ENCODE measurements at regions not wholly inside any gene's neighbourhood (a gene's known extent, or its start where the extent isn't known, plus 50 kb on each side); places are given as distances from the start of the nearest gene placed in this dataset.
"Not testable (repeated sequence)": the region's sequence is repeated elsewhere in the genome, so short reads cannot be mapped to it uniquely, and the experiment has no call there.

GRCh38 chr20:53725575-53725970 is 131.9 kb upstream of the ZNF217 start:
- H3K27ac Mint-ChIP-seq: no peak overlapping the region

DNA sequence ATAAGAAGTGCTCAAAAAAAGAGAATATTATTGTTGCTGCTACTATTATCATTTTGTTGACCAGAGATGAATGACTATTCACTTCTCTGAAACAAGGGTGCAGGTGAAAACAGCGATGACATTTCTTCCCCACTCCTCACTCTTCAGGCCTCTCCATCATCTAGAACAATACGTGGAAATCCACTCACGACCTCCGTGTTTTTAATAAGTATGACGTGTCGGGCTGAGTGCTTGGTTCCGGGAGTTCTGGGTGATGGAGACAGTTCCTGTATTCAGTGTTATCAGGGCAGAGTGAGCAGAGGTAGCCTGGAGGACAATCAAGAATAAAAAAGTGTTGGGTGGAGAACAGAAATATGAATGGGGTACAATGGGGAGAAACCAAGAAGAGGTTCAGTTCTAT is 130.0 kb upstream of the ZNF217 start:
- Mint-ChIP-seq H3K9me3 (ENCODE audit: low read depth) (no peaks in the 10 kb centered on the region), H3K27me3 (no peaks in the 10 kb centered on the region), H3K4me1 (ENCODE audit: low read depth) (no peaks in the 10 kb centered on the region), H3K36me3 (ENCODE audit: insufficient read depth) (no peaks in the 10 kb centered on the region), H3K27ac (no peak overlapping the region), H3K4me3 (ENCODE audit: low read depth) (no peak overlapping the region)
- no peak for DNase-seq (ENCODE audit: low spot score, unreplicated experiment)
- no peak for TF ChIP-seq CTCF (IDR thresholded peaks at IDR 0.05; ENCODE audit: unreplicated experiment)

More at GRCh38 chr20:53725575-53725970, 131.9 kb upstream of the ZNF217 start:
- DNase-seq (ENCODE audit: low spot score, unreplicated experiment): no peak
- H3K4me3 Mint-ChIP-seq (ENCODE audit: low read depth): no peak overlapping the region
- no peaks in the 10 kb centered on the region for H3K4me1 Mint-ChIP-seq (ENCODE audit: low read depth)
- no peaks in the 10 kb centered on the region for H3K9me3 Mint-ChIP-seq (ENCODE audit: low read depth)
- no peak for TF ChIP-seq CTCF (IDR thresholded peaks at IDR 0.05; ENCODE audit: unreplicated experiment)
- H3K36me3 Mint-ChIP-seq (ENCODE audit: insufficient read depth): no peaks in the 10 kb centered on the region
- H3K27me3 Mint-ChIP-seq: no peaks in the 10 kb centered on the region

DNA sequence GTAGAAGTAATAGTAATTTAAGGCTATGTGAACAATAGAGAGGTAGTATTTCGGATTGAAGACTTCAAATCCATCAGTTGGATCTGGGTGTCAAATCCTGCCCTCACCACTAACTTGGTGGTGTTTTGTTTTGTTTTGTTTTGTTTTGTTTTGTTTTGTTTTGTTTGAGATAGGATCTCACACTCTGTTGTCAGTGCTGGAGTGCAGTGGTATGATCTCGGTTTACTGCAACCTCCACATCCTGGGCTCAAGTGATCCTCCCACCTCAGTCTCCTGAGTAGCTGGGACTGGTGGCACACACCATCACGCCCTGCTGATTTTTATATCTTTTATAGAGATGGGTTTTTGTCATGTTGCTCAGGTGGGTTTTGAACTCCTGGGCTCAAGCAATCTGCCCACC is 129.4 kb upstream of the ZNF217 start:
- TF ChIP-seq CTCF (IDR thresholded peaks at IDR 0.05; ENCODE audit: unreplicated experiment): no peak
- no peaks in the 10 kb centered on the region for H3K4me1 Mint-ChIP-seq (ENCODE audit: low read depth)
- H3K27me3 Mint-ChIP-seq: no peaks in the 10 kb centered on the region
- H3K9me3 Mint-ChIP-seq (ENCODE audit: low read depth): no peaks in the 10 kb centered on the region
- no peaks in the 10 kb centered on the region for H3K36me3 Mint-ChIP-seq (ENCODE audit: insufficient read depth)
- H3K4me3 Mint-ChIP-seq (ENCODE audit: low read depth): no peak overlapping the region
- no peak for DNase-seq (ENCODE audit: low spot score, unreplicated experiment)
- no peak overlapping the region for H3K27ac Mint-ChIP-seq

DNA sequence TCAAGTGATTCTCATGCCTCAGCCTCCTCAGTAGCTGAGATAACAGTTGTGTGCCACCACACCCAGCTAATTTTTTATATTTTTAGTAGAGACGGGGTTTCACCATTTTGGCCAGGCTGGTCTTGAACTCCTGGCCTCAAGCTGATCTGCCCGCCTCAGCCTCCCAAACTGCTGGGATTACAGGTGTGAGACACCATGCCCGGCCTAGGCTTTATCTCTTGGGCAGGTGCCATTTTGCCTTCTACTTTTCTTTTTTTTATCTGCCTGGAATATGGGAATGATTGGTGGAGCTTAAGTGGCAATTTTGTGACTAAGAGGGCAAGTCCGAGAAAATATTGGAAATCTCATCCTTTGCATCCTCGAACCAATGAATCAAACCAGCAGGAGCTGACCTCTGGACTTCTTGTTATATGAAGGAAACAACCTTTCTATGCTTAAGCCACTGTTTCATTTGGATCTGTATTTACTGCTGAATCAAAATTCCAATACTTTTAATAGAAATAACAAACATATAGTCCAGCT is 128.9 kb upstream of the ZNF217 start:
- H3K27ac Mint-ChIP-seq: no peak overlapping the region
- no peak for DNase-seq (ENCODE audit: low spot score, unreplicated experiment)
- no peak overlapping the region for H3K4me3 Mint-ChIP-seq (ENCODE audit: low read depth)
- no peaks in the 10 kb centered on the region for H3K9me3 Mint-ChIP-seq (ENCODE audit: low read depth)
- H3K36me3 Mint-ChIP-seq (ENCODE audit: insufficient read depth): no peaks in the 10 kb centered on the region
- H3K4me1 Mint-ChIP-seq (ENCODE audit: low read depth): no peaks in the 10 kb centered on the region
- TF ChIP-seq CTCF (IDR thresholded peaks at IDR 0.05; ENCODE audit: unreplicated experiment): no peak
- H3K27me3 Mint-ChIP-seq: no peaks in the 10 kb centered on the region

DNA sequence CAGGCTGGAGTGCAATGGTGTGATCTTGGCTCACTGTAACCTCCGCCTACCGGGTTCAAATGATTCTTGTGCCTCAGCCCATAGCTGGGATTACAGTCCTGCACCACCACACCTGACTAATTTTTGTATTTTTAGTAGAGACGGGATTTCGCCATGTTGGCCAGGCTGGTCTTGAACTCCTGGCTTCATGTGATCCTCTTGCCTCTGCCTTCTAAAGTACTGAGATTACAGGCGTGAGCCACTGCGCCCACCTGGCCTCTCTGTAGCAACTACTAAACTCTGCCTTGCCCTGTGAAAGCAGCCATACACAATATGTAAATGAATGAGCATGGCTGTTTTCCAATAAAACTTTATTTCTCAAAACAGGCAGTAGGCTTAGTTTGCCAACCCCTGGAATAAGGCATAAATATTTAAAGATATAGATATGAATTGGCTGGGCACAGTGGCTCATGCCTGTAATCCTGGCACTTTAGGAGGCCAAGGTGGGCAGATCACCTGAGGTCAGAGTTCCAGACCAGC is 127.9 kb upstream of the ZNF217 start:
- H3K9me3 Mint-ChIP-seq (ENCODE audit: low read depth); H3K27me3 Mint-ChIP-seq; DNase-seq (ENCODE audit: low spot score, unreplicated experiment); H3K27ac Mint-ChIP-seq; H3K4me3 Mint-ChIP-seq (ENCODE audit: low read depth); H3K4me1 Mint-ChIP-seq (ENCODE audit: low read depth); H3K36me3 Mint-ChIP-seq (ENCODE audit: insufficient read depth): not testable (repeated sequence)

GRCh38 chr20:53719171-53719803 is 125.6 kb upstream of the ZNF217 start:
- not testable (repeated sequence) for H3K4me1 Mint-ChIP-seq (ENCODE audit: low read depth); H3K36me3 Mint-ChIP-seq (ENCODE audit: insufficient read depth)

More at GRCh38 chr20:53719171-53719803, 125.6 kb upstream of the ZNF217 start:
- not testable (repeated sequence) for H3K4me3 Mint-ChIP-seq (ENCODE audit: low read depth); H3K9me3 Mint-ChIP-seq (ENCODE audit: low read depth); H3K27me3 Mint-ChIP-seq; DNase-seq (ENCODE audit: low spot score, unreplicated experiment); H3K27ac Mint-ChIP-seq

All from progenitor cell of endocrine pancreas (in vitro differentiated cells).